BE2C (cell line): ENCODE measurements at regions not wholly inside any gene's neighbourhood (a gene's known extent, or its start where the extent isn't known, plus 50 kb on each side); places are given as distances from the start of the nearest gene placed in this dataset.

ENCODE experiments used
- DNase-seq: peaks from one replicate; pipeline ENCODE4 v3.0.0-alpha.2; 2020
- H3K27me3 ChIP-seq: fragments of 250-450 bp; sonication (Bioruptor Pico); 2 replicates; pipeline ENCODE4 v1.5.1; 2020; ENCODE audit warnings: mild to moderate bottlenecking
- H3K36me3 ChIP-seq: fragments of 250-450 bp; sonication (Bioruptor Pico); 2 replicates; pipeline ENCODE4 v1.5.1; 2020; ENCODE audit warnings: mild to moderate bottlenecking
- H3K4me1 ChIP-seq: fragments of 250-450 bp; sonication (Bioruptor Pico); 2 replicates; pipeline ENCODE4 v1.5.1; 2020
- H3K4me3 ChIP-seq: 2 replicates; pipeline ENCODE4 v1.5.1; 2011; ENCODE audit warnings: low read depth, low read length
- H3K9me3 ChIP-seq: fragments of 250-450 bp; sonication (Bioruptor Pico); 2 replicates; pipeline ENCODE4 v1.5.1; 2020
- CTCF ChIP-seq: IDR thresholded peaks from 2 replicates; pipeline ENCODE4 v1.5.1; 2012; ENCODE audit warnings: mild to moderate bottlenecking, low read depth, low read length

- H3K4me1 ChIP-seq: no peaks in the 10 kb centered on the region; the same call in 1 of the 2 replicates
- no peaks in the 10 kb centered on the region for H3K27me3 ChIP-seq
- no peak overlapping the region for H3K4me3 ChIP-seq
- no peak for DNase-seq
- no peak for TF ChIP-seq CTCF
- H3K36me3 ChIP-seq: no peaks in the 10 kb centered on the region
- H3K9me3 ChIP-seq: no peaks in the 10 kb centered on the region
These were observed 114.7 kb upstream of the SLC24A5 start for GRCh38 chr15:48006031-48006511.

- DNase-seq: no peak
- Histone ChIP-seq H3K36me3 (no peaks in the 10 kb centered on the region), H3K9me3 (no peaks in the 10 kb centered on the region), H3K27me3 (no peaks in the 10 kb centered on the region), H3K4me1 (no peaks in the 10 kb centered on the region; the same call in 1 of the 2 replicates), H3K4me3 (no peak overlapping the region)
- no peak for TF ChIP-seq CTCF
These were observed 110.5 kb upstream of the SLC24A5 start for GRCh38 chr15:48010316-48010715.

GRCh38 chr15:48012191-48012590 lies 108.6 kb upstream of the SLC24A5 start:
- H3K4me3 ChIP-seq: no peak overlapping the region
- no peaks in the 10 kb centered on the region for H3K27me3 ChIP-seq
- no peaks in the 10 kb centered on the region for H3K4me1 ChIP-seq
- H3K9me3 ChIP-seq: no peaks in the 10 kb centered on the region
- TF ChIP-seq CTCF: no peak
- H3K36me3 ChIP-seq: no peaks in the 10 kb centered on the region
- DNase-seq: no peak

GRCh38 chr15:48016865-48017264 lies 103.9 kb upstream of the SLC24A5 start:
- no peak overlapping the region for H3K4me3 ChIP-seq
- no peak for TF ChIP-seq CTCF
- no peak for DNase-seq
- no peaks in the 10 kb centered on the region for H3K36me3 ChIP-seq
- H3K27me3 ChIP-seq: no peaks in the 10 kb centered on the region
- no peaks in the 10 kb centered on the region; the same call in 1 of the 2 replicates for H3K4me1 ChIP-seq
- no peaks in the 10 kb centered on the region for H3K9me3 ChIP-seq

GRCh38 chr15:48017747-48018146 lies 103.0 kb upstream of the SLC24A5 start:
- Histone ChIP-seq H3K36me3 (no peaks in the 10 kb centered on the region), H3K4me3 (no peak overlapping the region), H3K9me3 (no peaks in the 10 kb centered on the region), H3K4me1 (no peaks in the 10 kb centered on the region; the same call in 1 of the 2 replicates), H3K27me3 (no peaks in the 10 kb centered on the region)
- DNase-seq: no peak
- no peak for TF ChIP-seq CTCF

GRCh38 chr15:48020166-48020565 lies 100.6 kb upstream of the SLC24A5 start:
- Histone ChIP-seq H3K9me3 (no peaks in the 10 kb centered on the region), H3K27me3 (no peaks in the 10 kb centered on the region), H3K4me3 (no peak overlapping the region), H3K36me3 (no peaks in the 10 kb centered on the region), H3K4me1 (no peaks in the 10 kb centered on the region; the same call in 1 of the 2 replicates)
- no peak for TF ChIP-seq CTCF
- DNase-seq: no peak
